ENCODE measurements at regions not wholly inside any gene's neighbourhood (a gene's known extent, or its start where the extent isn't known, plus 50 kb on each side); places are given as distances from the start of the nearest gene placed in this dataset.

DNA sequence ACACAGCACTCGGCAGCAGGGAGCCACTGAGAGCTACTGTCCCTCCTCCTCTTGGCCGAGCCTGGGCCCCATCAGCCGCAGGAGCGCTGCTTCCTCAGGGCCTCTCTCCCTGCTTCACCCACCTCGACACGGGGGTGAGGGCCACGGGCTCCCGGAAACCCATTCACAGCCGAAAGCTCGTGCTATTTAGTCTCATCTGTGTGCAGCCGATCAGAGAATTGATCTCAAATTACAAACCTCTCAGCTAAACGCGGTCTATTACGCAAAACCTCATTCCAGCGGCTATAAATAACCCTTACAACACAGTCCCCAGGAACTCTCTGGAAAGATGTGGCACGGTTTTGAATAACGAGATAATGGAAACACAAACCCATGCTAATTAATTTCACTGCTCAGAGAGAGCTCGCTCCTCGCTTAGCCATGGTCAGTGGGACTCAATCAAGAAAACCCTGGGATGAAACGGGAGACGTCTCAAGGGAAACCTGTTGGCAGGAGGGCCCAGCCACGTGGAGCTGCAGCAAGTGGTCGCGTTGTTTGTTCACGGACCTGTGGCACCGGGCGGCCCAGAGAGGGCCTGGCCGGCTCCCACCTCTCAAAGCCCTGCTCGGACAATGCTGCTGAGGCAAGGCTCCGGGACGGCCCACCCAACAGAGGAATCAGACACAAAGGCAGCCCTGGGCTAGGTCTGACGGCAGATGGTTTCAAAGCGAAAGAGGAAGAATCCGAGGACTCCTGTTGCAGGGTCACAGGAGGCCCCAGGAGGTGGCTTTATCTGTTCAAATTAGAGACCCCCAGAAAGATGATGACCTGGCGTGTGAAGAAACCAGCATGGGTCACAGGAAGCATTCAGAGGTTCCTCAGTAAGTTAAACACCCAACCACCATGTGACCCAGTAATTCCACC lies 210.5 kb downstream of the CTTN start:
- DNase-seq = no peak
- ATAC-seq = no peak

- DNase-seq = no peak
- no peak for ATAC-seq
Measured at GRCh38 chr11:70610566-70611565, 212.5 kb downstream of the CTTN start.

DNA sequence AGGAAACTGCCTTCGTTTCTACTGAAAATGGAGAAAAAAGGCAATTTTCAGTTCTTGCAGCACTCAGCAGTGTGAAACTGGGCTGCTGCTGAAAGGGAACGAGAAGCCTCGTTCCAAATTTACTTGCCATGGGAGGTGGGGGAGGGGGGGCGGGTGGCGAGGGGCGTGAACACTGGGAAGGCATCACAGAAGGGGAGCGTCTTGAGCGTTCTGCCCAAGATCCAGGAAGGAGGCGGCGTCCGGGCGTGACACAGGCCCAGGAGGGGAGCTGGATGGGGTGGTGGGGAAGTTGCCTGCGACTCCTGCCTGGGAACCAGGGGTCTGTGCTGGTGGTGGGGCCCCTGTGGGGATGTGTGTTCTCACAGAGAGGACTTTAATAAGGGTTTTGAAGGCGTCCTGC lies 213.5 kb downstream of the CTTN start:
- ATAC-seq (no peak), DNase-seq (no peak)

DNA sequence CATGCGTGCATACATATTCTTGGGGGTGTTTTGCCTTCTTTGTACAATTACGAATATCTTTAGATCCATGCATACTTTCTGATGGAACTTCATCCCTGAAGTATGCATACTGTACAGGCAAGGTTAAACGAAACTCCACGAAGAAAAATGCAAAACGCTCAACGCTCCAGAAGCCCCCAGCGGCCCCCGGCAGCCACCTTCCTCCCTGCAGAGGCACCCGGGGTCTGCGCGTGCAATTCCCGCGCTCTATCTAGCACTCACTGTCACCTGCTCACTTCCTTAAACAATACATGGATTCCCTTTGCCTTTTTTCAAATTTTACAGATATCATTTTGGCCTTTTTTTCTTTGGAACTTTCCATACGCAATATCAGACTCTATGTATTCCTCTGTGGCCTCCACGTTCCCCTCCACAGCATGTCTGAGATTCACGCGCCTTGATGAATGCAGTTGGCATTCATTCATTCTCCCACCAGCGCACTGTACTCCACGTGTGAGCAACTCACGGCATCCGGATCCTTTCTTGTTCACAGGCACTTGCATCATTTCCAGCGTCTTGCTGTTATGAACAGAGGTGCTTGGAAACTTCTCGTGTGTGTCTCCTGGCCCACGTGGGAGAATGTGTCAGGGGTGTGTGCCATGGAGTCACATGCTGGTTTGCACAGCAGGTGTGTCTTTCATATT lies 214.3 kb downstream of the CTTN start:
- ATAC-seq = no peak
- no peak for DNase-seq

DNA sequence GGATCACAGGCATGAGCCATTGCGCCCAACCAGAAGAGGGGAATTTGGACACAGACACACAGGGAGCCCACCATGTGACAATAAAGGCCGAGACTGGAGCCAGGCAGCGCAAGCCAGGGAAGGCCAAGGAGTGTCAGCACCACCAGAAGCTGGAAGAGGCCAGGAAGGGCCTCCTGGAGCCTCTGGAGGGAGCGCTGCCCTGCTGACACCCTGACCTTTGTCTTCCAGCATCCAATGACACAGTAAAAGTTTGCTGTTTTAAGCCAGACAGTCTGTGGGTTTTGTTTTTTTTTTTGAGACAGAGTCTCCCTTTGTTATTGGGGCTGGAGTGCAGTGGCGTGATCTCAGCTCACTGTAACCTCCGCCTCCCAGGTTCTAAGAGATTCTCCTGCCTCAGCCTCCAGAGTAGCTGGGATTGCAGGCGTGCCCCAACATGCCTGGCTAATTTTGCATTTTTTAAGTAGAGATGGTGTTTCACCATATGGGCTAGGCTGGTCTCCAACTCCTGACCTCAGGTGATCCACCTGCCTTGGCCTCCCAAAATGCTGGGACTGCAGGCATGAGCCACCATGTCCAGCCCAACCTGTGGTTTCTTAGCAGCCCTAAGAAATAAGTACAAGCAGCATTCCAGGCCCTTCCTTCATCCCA lies 215.8 kb downstream of the CTTN start:
- DNase-seq (no peak), ATAC-seq (no peak)

DNA sequence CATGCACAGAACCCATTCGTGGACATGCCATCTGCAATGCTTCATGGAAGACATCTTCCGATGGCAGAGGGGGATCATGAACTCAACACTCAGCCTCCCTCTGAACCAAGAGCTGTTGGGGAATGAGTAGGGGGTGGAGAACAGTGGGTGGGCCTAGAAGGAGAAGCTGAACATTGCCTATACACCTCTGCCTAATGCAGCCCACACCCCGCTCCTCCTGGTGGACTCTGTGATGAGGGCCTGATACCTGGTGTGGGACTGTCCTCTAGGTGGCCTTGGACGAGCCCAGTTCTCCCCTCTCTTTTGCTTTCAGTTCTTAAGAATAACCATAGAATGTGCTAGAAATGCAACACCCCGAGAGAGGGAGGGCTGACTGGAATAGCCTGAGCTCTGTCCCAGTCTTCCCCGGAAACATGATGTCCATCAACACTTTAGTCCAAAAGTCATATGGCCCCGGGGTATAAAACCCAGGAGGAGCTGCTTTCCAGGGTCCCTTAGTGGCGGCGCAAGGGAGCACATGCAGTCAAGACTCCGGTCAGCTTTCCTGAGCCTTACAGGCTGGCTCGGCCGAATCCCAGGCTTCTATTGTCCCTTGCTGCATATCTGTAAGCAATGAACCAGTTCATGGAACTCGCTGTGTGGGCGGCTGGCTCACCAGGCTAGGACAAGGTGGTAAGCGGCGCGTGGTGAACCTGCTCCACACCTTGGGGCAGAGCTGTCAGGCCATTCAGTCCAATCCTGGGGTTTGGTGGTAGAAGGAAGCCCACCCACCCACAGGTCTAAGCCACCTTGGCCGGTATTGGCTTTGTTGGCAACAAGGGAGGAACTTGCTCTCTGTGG lies 216.9 kb downstream of the CTTN start:
- DNase-seq (no peak), ATAC-seq (no peak)

DNA sequence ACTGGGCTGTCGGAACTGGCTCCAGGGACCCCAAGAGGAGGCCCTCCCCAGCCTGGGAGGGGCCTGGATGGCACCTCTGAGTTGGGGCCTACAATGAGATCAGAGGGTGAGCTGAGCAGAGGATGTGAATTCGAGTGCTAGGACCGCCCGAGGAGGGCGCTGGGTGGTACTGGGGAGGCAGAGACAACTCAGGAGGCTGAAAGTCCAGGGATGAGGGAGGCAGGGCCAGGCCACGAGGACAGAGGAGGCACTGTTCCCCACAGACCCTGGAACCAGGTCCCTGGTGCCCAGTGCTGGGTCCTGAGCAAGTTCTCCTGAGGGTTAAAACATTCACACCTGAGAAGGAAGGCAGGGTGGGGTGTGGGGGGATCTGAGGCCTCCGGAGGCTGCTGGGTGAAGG lies 218.0 kb downstream of the CTTN start:
- no peak for DNase-seq
- no peak for ATAC-seq

DNA sequence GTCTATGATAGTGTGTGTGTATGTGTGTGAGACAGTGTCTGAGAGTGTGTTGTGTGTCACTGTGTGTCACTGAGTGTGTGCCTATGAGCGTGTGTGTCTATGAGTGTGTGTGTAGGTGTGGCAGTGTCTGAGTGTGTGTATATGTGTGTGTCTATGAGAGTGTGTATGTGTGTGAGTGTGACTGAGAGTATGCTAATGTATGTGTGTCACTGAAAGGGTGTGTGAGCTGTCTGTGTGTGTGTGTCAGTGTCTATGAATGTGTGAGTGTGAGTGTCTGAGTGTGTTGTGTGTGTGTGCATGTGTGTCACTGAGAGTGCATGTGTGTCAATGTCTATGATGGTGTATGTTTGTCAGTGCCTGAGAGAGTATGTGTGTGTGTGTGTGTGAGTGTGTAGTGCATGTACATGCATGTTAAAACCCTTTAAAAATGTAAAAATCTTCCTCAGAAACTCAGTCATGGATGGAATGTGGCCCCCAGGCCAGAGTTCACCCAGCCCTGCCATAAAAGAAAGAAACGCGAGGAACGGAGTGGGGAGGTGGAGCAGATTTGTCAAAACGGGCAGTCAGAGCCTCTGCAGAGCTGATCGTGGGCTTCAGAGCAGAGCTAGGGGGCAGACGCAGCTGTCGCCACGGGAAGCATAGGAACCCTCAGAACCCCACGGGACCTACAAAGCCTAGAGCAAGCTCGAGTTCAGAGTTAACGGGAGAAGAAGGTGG lies 218.8 kb downstream of the CTTN start:
- DNase-seq (no peak), ATAC-seq (no peak)

- DNase-seq (no peak), ATAC-seq (no peak)
Measured at GRCh38 chr11:70618431-70619101, 220.2 kb downstream of the CTTN start.

- DNase-seq = no peak
- no peak for ATAC-seq
Measured at GRCh38 chr11:70619591-70619990, 221.3 kb downstream of the CTTN start.

DNA sequence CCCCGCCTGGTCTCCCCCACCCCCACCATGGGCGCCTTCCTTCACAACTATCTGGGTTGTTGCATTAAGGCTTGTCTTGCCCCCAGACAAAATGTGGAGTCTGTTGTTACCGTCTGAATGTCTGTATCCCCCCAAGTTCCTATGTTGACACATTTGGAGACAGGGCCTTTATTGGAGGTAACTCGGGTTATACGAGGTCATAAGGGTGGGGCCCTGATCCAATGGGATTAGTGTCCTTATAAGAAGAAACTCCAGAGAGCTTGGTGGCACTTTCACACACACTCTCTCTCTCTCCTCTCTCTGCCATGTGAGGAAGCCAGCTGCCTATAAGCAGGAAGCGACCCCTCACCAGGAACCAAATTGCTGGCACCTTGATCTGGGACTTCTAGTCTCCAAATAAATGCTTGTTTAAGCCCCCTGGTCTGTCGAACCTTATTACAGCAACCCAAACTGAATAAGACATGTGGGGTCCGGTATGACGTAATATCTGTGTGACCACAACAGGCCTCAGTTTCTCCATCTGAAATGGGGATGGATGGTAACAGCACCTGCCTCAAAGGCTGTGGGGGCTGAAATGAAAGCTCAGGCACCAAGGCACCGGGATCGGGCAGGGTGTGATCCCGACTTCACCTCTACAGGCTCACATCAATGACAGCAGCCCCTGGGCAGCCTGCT lies 222.3 kb downstream of the CTTN start:
- DNase-seq (no peak), ATAC-seq (no peak)

GRCh38 chr11:70621241-70621640 lies 222.9 kb downstream of the CTTN start:
- DNase-seq = no peak
- ATAC-seq = no peak

DNA sequence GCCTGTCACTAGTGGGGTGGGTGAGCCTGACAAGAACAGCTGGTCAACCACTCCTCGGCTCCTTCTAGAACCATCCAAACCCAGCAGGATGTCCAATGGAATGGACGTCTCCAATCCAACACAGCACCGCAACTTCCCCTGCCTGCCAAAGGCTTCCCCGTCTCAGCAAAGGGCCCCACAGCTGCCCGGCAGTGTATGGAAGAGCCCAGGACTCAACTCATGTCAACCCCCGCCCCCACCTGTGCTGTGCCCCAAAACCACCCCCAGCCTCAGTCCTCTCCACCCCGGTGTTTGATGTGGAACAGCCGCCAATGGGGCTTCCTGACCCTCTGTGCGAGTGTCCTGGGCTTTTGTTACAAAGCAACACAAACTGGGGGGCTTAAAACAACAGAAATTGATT lies 223.8 kb downstream of the CTTN start:
- DNase-seq = no peak
- ATAC-seq = no peak

- DNase-seq = no peak
Measured at GRCh38 chr11:70623906-70624597, 225.7 kb downstream of the CTTN start.

GRCh38 chr11:70624598-70624993 lies 226.3 kb downstream of the CTTN start:
- DNase-seq (no peak), ATAC-seq (no peak)

More at GRCh38 chr11:70623906-70624597, 225.7 kb downstream of the CTTN start:
- ATAC-seq = no peak

DNA sequence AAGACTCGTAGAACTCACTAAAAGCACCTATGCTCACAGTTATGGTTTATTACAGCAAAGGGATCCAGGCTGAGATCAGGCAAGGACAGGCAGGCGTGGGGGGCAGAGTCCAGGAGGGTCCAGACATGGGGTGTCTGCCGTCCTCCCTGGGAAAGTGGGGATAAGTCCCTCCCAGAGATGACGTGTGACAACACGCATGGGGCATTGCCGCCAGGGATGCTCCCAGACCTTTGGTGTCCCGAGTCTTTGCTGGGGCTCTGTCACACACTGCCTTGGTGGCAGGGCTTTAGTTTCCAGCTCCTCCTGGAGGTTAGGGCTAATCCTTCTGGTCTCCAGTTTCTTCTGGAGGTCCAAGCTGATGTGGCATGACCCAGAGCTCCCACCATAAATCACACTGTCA lies 226.7 kb downstream of the CTTN start:
- ATAC-seq (no peak), DNase-seq (no peak)

GRCh38 chr11:70625582-70626518 lies 227.5 kb downstream of the CTTN start:
- DNase-seq = no peak
- ATAC-seq = no peak
